NCI-H2171 (cell line): ENCODE measurements at regions not wholly inside any gene's neighbourhood (a gene's known extent, or its start where the extent isn't known, plus 50 kb on each side); places are given as distances from the start of the nearest gene placed in this dataset.

Source experiments
- DNase-seq: peaks from one replicate; lab custom pipeline; 2025; lab: John Stamatoyannopoulos, UW

GRCh38 chr2:29974086-29974485, 52.7 kb upstream of the ALK start:
- no peak for DNase-seq

DNA sequence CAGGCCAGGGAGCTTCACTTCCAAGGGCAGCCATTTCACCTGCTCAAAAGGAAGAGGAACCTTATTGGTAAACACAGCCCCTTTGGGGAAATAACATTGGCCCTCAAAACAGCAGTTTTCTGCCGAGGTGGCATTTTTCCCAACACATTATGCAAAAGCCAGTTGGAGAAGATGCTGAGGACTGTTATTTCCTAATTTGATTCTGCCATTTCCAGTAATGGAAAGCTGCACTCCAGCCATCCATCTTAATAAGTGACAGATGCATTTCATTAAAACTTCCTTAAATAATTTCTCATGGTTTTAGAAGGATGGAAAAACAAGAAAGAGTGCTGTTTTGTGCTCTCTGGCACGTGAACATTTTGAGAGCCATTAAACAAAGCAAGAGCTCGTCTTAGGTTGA, 55.9 kb upstream of the ALK start:
- DNase-seq, result no peak

- no peak for DNase-seq
Observed at GRCh38 chr2:29981402-29981801, 60.0 kb upstream of the ALK start.

GRCh38 chr2:29983308-29983707, 61.9 kb upstream of the ALK start:
- no peak for DNase-seq

- no peak for DNase-seq
Observed at GRCh38 chr2:29987146-29987545, 65.8 kb upstream of the ALK start.

GRCh38 chr2:29990129-29990528, 68.7 kb upstream of the ALK start:
- DNase-seq, result no peak

GRCh38 chr2:29991086-29991485, 69.7 kb upstream of the ALK start:
- DNase-seq, result no peak

- no peak for DNase-seq
Observed at GRCh38 chr2:29995241-29995640, 73.9 kb upstream of the ALK start.

DNA sequence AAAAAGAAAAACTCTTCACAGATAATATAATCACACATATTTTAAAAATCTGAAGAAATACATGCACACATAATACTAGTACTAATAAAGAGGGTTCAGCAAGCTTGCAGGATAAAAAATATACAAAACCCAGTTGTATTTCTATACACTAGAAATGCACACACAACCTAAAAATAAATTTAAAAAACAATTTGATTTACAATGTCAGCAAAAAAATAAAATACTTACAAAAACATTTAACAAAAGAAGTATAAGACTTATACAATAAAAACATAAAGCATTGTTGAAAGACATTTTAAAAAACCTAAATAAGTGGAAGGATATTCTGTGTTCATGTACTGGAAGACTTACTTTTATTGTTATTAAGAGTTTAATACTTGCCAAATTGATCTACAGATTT, 81.7 kb upstream of the ALK start:
- DNase-seq, result no peak

DNA sequence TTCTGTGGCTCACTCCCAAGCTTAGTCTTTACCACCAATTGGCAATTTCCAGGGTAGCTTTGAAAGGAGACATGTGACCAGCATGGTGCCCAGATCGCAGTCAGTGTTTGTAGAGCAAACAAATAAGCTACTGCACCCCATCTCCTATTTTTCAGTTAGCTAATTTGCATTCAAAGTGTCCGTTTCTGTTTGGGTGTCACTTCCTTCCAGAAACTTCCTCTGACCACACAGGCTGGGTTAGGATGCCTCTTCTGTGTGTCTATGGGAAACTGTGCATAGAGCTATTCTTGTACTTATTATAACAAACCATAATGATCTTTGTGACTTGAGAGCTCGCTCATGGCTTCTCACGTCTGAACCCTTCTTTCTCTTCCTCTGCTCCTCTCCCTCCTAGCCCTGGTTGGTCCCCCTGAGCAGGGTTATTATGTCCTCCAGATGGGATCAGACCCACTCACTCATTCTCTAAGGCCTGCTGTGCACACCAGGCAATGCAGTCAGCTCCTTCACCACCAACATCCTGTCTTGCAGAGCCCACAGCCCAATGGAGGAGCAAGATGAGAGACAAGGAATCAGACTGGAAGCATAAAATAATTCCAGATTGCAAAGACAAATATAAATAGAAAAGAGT, 101.2 kb upstream of the ALK start:
- no peak for DNase-seq

DNA sequence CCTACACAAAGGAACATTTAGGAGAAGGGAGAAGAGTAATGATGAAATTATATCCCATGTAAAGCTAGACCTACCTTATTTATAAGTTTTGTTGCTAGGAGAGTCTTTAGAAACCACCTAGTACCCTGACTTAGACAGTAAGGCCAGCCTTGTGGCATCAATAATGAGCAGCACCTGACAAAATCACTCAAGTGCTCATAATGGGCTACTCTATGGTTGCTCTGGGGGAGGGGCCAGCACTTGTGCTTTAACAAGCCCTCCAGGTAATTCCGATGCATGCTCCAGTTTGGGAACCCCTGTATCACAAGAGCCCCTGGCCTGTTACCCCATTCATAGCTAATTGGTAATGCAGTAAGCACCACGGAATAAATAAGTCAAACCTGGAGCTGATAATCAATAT, 102.9 kb upstream of the ALK start:
- no peak for DNase-seq

DNA sequence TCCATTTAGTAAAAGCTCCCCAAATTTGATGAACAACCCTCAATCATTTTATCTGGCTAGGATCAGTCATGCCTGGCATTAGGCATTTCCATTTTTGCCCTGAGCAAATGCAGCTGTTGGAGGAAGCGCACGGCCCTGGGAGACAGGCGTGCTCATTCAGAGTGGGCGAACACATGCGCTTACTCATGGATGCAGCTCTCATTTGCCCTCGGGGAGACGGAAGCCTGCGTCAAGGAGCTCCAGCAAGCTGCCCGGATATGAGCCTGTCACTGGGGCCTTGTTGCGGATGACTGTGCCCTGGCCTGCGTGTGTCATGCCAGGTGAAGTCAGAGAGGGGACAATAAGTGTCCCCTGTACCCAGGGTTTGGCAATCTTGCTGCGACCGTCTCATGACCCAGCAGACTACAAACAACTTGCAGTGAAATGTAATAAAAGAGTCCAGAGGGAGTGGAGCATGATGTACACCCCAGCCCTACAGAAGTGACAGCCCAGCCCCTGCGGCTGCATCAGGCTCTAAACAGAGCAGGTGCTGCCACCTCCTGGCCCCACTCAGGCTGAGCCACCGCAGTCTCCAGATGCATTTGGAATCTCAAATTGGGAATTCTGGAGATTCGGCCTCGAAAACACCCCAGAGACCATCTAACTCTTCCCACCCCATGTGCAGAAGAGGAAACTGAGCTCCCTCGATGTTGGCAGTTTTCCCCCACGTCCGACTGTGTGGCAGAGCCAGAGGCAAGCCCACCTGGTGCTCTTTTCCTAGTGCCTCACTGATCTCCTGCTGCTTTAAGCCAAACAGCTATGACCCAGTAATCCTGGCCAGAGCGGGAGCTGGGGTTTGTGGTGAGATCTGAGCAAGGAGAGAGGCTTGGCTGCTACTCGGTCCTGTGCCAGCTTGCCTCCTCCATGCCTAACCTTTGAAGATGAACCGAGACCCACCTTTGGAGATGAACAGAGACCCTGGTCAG, 105.0 kb upstream of the ALK start:
- DNase-seq, result peak; percentile 14

GRCh38 chr2:30029804-30030203, 108.4 kb upstream of the ALK start:
- DNase-seq, result no peak

DNA sequence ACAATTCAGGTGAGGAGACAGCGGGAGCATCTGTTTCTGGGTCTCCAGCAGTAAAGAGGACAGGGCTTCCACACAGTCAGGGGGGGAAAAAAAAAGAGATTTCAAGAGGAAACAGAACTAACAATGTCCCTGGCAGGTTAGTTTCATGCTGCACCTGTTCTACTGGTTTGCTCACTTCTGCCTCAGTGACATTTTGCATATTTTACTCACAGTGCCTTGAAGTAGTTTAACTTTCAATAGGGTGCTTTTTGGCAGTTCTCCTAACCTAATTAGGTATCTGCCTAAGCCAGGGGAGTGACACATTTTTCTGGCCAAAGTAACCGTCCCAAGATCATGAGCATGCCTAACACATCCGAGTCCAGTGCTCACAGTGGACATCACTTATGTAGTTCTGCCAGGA, 109.0 kb upstream of the ALK start:
- DNase-seq, result no peak

GRCh38 chr2:30031184-30031583, 109.8 kb upstream of the ALK start:
- DNase-seq, result no peak

- no peak for DNase-seq
Observed at GRCh38 chr2:30034052-30034775, 112.6 kb upstream of the YPEL5 start.

DNA sequence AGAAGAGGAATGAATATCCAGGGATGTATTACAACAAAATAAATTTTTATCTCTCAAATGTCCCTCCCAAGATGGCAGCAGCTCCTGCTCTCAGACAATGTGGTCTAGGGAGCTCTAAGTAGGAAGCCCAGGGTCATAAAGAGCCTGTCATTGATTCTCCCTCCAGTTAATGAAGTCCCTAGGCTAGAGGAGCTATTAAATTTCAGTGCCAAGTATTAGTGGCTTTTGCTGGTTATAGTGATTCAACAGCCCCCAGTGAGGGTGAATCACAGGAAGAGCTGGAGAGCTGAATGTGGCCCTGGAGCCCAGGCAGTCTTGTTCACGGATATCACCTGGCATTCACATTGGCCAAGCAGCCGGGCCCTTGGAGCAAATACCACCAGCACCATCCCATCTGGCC, 109.8 kb upstream of the YPEL5 start:
- DNase-seq, result no peak

DNA sequence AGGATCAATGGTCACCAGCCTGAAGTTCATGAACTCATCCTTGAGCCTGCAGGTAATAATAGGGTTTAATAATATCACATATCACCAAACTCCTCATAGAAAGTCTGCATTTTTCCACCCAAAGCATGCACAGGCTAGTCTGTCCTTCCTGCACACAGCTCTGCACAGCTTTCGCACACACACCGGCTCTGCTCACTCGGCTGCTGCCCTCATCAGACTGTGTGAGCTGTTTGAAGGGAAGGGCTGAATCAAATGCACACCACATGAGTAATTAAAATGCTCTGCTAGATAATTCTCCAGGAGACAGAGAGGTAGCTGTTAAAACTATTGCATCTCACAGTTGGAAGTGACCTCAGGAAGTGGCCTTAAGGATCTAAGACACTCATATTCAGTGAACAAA, 108.4 kb upstream of the YPEL5 start:
- DNase-seq, result no peak

DNA sequence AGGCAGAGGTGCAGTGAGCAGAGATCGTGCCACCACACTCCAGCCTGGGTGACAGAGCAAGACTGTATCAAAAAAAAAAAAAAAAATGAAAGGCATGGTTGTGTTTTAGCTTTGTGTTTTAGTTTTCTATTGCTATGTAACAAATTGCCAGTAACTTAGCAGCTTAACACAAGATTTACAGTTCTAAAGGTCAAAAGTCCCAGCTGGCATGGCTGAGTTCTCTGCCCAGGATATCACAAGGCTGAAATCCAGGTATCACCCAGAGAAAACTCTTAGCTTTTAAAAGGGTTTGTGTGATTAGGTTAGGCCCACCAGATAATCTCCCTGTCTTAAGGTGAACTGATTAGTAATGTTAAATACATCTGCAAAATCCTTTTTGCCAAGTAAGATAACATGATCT, 107.7 kb upstream of the YPEL5 start:
- no peak for DNase-seq

DNA sequence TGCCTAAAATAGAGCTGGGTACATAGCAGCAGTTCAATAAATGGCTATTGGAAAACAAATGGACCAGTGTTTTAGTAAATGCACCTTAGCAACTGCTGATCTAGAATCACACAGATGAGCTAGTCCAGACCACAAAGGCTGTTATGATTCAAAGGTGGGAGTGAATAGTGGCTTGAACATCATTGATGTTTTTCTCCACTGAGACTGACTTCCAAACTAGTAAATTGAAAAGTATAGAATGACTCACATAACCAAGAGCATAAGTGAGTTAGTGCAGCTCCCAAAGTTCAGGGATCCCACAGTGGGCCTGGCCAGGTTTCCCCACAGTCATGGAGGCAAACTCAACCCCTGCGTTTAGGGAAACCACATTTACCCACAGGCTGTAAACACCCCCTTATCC, 106.7 kb upstream of the YPEL5 start:
- no peak for DNase-seq

- no peak for DNase-seq
Observed at GRCh38 chr2:30041884-30042283, 104.9 kb upstream of the YPEL5 start.

DNA sequence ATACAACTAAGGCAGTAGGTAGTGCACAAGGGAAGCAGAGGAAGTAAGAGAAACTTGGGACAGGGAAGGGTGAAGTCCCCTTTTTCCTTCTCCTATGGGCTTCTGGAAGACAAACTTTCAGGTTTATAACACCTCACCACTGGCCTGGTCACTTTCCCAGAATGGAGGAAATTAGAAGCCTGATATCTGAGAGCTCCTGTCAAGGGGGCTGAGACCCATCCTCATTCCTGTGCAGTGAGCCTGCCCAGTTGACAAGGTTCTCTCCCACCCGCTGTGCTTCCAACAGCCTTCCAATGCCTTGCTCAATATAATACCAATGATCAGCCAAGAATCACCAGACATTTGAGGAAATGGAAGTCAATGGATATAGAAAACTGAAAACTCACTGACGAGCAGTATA, 100.4 kb upstream of the YPEL5 start:
- no peak for DNase-seq

GRCh38 chr2:30046979-30047378, 99.8 kb upstream of the YPEL5 start:
- DNase-seq, result no peak
